ENCODE measurements at regions not wholly inside any gene's neighbourhood (a gene's known extent, or its start where the extent isn't known, plus 50 kb on each side); places are given as distances from the start of the nearest gene placed in this dataset.
A peak's percentile ranks its signal among the peaks of the same experiment; 100 is the strongest.

DNA sequence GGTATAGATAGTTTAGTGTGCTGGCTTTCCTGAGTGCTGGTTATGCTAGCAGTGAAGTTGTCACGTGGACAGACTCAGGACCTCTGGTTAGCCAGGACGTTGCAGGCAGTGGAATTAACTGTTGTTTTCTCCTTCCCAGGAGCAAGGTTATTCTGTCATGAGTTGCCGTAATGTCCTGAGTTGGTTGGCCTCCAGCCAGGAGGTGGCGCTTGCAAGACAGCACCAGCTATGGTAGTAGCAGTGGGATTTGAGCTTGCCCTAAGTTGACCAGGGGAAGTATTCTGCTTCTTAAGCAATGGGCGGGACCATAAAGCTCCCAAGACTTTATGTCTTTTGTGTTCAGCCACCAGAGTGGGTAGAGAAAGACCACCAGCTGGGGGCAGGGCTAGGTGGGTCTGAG, 240.7 kb upstream of the DNAJC19 start:
- FAIRE-seq, result no peak
- POLR2A ChIA-PET (ENCODE audit: partially characterized antibody), result no interaction called here
- TF ChIP-seq SIX5 (IDR thresholded peaks at IDR 0.05; ENCODE audit: low read depth, low read length), result no peak
- 0 out of 2 replicates have a peak, but pooled peaks have one; percentile 18 for TF ChIP-seq RFX5 (IDR thresholded peaks at IDR 0.05; ENCODE audit: borderline replicate concordance, low read depth, low read length)
- TF ChIP-seq GABPA (IDR thresholded peaks at IDR 0.05; ENCODE audit: borderline replicate concordance, insufficient read depth, low read length), result no peak
- TF ChIP-seq CTBP2 (IDR thresholded peaks at IDR 0.05; ENCODE audit: borderline replicate concordance, insufficient read depth, insufficient read length, low read length), result no peak
- peak; percentile 49 to 50; a peak in 3 of 4 replicates for TF ChIP-seq RAD21 (IDR thresholded peaks at IDR 0.05 in 1 of 2, conservative IDR thresholded peaks at IDR 0.05 in 1 of 2; ENCODE audit: low read depth in 2 of 2, low read length in 2 of 2)
- TF ChIP-seq, protein P1, sequence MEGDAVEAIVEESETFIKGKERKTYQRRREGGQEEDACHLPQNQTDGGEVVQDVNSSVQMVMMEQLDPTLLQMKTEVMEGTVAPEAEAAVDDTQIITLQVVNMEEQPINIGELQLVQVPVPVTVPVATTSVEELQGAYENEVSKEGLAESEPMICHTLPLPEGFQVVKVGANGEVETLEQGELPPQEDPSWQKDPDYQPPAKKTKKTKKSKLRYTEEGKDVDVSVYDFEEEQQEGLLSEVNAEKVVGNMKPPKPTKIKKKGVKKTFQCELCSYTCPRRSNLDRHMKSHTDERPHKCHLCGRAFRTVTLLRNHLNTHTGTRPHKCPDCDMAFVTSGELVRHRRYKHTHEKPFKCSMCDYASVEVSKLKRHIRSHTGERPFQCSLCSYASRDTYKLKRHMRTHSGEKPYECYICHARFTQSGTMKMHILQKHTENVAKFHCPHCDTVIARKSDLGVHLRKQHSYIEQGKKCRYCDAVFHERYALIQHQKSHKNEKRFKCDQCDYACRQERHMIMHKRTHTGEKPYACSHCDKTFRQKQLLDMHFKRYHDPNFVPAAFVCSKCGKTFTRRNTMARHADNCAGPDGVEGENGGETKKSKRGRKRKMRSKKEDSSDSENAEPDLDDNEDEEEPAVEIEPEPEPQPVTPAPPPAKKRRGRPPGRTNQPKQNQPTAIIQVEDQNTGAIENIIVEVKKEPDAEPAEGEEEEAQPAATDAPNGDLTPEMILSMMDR (IDR thresholded peaks at IDR 0.05; ENCODE audit: control extremely low read depth in 1 of 3, insufficient read depth in 1 of 3, low read depth in 1 of 3, low read length in 3 of 3), result peak; percentile 42 to 73 (median 52)

More for the DNA sequence above, 240.7 kb upstream of the DNAJC19 start:
- no peaks in the 10 kb centered on the region for H3K23me2 ChIP-seq (ENCODE audit: low read depth, low read length)
- H3K4me2 ChIP-seq (ENCODE audit: insufficient read depth in 1 of 2, low read depth in 2 of 2, low read length in 2 of 2), result no peak overlapping the region
- no peak overlapping the region for H4K5ac ChIP-seq (ENCODE audit: insufficient read length, low read depth, low read length)
- H2AK5ac ChIP-seq (ENCODE audit: low read depth, low read length), result no peak overlapping the region
- no peak overlapping the region for H2BK15ac ChIP-seq (ENCODE audit: low read length)
- H3K56ac ChIP-seq (replicated peaks; ENCODE audit: insufficient read length, low read depth, low read length), result no peak overlapping the region
- H2BK5ac ChIP-seq (ENCODE audit: low read depth, low read length), result no peak overlapping the region
- H3K79me1 ChIP-seq (ENCODE audit: low read depth, low read length), result no peaks in the 10 kb centered on the region
- no peaks in the 10 kb centered on the region for H3K36me3 ChIP-seq (ENCODE audit: control insufficient read depth in 2 of 4, insufficient read depth in 4 of 4, low read length in 3 of 4)
- H3K4me3 ChIP-seq (ENCODE audit: extremely low read depth in 1 of 4, insufficient read depth in 2 of 4, low read depth in 3 of 4, low read length in 4 of 4), result no peak overlapping the region
- CTCF ChIA-PET (ENCODE audit: partially characterized antibody), result interaction anchor here (0.5 to 3.0 kb wide), 9 partner anchors 10 to 1366 kb away, joined by 3 to 15 read pairs (median 4); no protein-coding TSS in a partner anchor
- no peaks in the 10 kb centered on the region for H3K4me1 ChIP-seq (replicated peaks in 1 of 4; ENCODE audit: control insufficient read depth in 3 of 4, insufficient read depth in 4 of 4, low read length in 3 of 4)
- no peak overlapping the region for H3K23ac ChIP-seq (ENCODE audit: insufficient read length)
- no peak overlapping the region for H2BK20ac ChIP-seq (ENCODE audit: low read length)
- no peak overlapping the region for H2BK120ac ChIP-seq (replicated peaks; ENCODE audit: low read depth, low read length)
- H3K9ac ChIP-seq (replicated peaks in 1 of 4; ENCODE audit: extremely low read depth in 1 of 4, low read depth in 3 of 4, low read length in 3 of 4), result no peak overlapping the region
- H2BK12ac ChIP-seq (ENCODE audit: low read depth, low read length), result no peak overlapping the region
- no peaks in the 10 kb centered on the region for H3K9me3 ChIP-seq (ENCODE audit: insufficient read depth in 2 of 2, low read depth in 1 of 2, low read length in 1 of 2)
- H3K4ac ChIP-seq (replicated peaks; ENCODE audit: insufficient read length, low read depth, low read length), result no peak overlapping the region
- no peak overlapping the region for H4K8ac ChIP-seq (ENCODE audit: extremely low read depth, insufficient read depth, low read length)
- peak overlapping the region; percentile 26; the same call in 1 of the 2 replicates for H2AFZ ChIP-seq (ENCODE audit: low read length)
- no peaks in the 10 kb centered on the region for H4K20me1 ChIP-seq (replicated peaks in 1 of 2; ENCODE audit: control insufficient read depth in 1 of 2, insufficient read depth in 2 of 2, low read length in 2 of 2)
- no peaks in the 10 kb centered on the region for H3K79me2 ChIP-seq (ENCODE audit: control insufficient read depth in 1 of 2, insufficient read depth in 2 of 2, low read length in 2 of 2)
- no peak overlapping the region; the same call in 1 of the 2 replicates for H3K27ac ChIP-seq (ENCODE audit: low read depth, low read length)
- H4K91ac ChIP-seq (replicated peaks; ENCODE audit: insufficient read length, low read length), result no peak overlapping the region
- H3K27me3 ChIP-seq (replicated peaks in 1 of 4; ENCODE audit: control insufficient read depth in 3 of 4, extremely low read depth in 1 of 4, insufficient read depth in 3 of 4, low read length in 3 of 4), result no peaks in the 10 kb centered on the region
- WGBS, 2 experiments (ENCODE audit: extremely low coverage in 1 of 2, insufficient coverage in 1 of 2, insufficient read length in 1 of 2, insufficient replicate concordance in 2 of 2, low coverage in 1 of 2, low lambda C conversion rate in 2 of 2, missing lambda C conversion rate in 1 of 2), result 79% methylated on average over 5 of the region's 5 CpGs; no CpG with 5 or more reads in 1 of the 2 experiments
- no peak overlapping the region for H3K14ac ChIP-seq (ENCODE audit: insufficient read length)
- peak; percentile 27 to 62 for DNase-seq (ENCODE audit: low read depth in 1 of 2, low spot score in 2 of 2)
- no peak overlapping the region for H3K18ac ChIP-seq (ENCODE audit: extremely low read depth, low read length)
